Keratinocyte (primary cell): ENCODE measurements at regions not wholly inside any gene's neighbourhood (a gene's known extent, or its start where the extent isn't known, plus 50 kb on each side); places are given as distances from the start of the nearest gene placed in this dataset.

Source experiments
- DNase-seq: peaks from one replicate; pipeline ENCODE4 v3.0.0-alpha.2; 2011; ENCODE audit warnings: low read depth, missing footprints, low spot score
- FAIRE-seq: peaks from 2 replicates; lab custom pipeline; 2011; peaks lifted over from hg19 to GRCh38; lab: Jason Lieb, UNC
- H2AFZ ChIP-seq: 2 replicates; pipeline ENCODE4 v1.6.0; 2012; ENCODE audit warnings: low read length, control low read depth, inconsistent platforms; ENCODE audit not compliant: control insufficient read depth
- H3K27ac ChIP-seq: 2 replicates; pipeline ENCODE4 v1.5.1; 2011; ENCODE audit warnings: low read length; ENCODE audit not compliant: control insufficient read depth, insufficient read depth
- H3K27me3 ChIP-seq: 3 replicates; pipeline ENCODE4 v1.6.0; 2011; ENCODE audit warnings: low read length; ENCODE audit not compliant: control insufficient read depth, insufficient read depth; ENCODE audit errors: extremely low read depth
- H3K36me3 ChIP-seq, 2 experiments: 2 replicates in 1 of 2; 3 replicates in 1 of 2; pipeline ENCODE4 v1.5.1; 2011; ENCODE audit warnings: low read length in 2 of 2, mild to moderate bottlenecking in 1 of 2; ENCODE audit not compliant: control insufficient read depth in 2 of 2, insufficient read depth in 2 of 2; ENCODE audit errors: extremely low read depth in 1 of 2
- H3K4me1 ChIP-seq: 3 replicates; pipeline ENCODE4 v1.5.1; 2011; ENCODE audit warnings: low read length; ENCODE audit not compliant: control insufficient read depth, insufficient read depth; ENCODE audit errors: extremely low read depth
- H3K4me2 ChIP-seq: 3 replicates; pipeline ENCODE4 v1.6.0; 2011; ENCODE audit warnings: low read depth, low read length; ENCODE audit not compliant: control insufficient read depth, insufficient read depth; ENCODE audit errors: extremely low read depth
- H3K4me3 ChIP-seq, 3 experiments: fragments of 200-600 bp in 1 of 3; sonication (generic) in 1 of 3; 2 replicates in 2 of 3; 3 replicates in 1 of 3; pipeline ENCODE4 v1.5.1; 2011 to 2016; ENCODE audit warnings: low read length in 3 of 3, mild to moderate bottlenecking in 3 of 3, control low read depth in 2 of 3, inconsistent platforms in 1 of 3, low read depth in 1 of 3, mixed read lengths in 1 of 3, mixed run types in 1 of 3, moderate library complexity in 1 of 3; ENCODE audit not compliant: control insufficient read depth in 2 of 3, insufficient read depth in 2 of 3; ENCODE audit errors: extremely low read depth in 1 of 3
- H3K79me2 ChIP-seq: 2 replicates; pipeline ENCODE4 v1.6.0; 2012; ENCODE audit warnings: low read length; ENCODE audit not compliant: control insufficient read depth, insufficient read depth
- H3K9ac ChIP-seq: 3 replicates; pipeline ENCODE4 v1.6.0; 2011; ENCODE audit warnings: low read length; ENCODE audit not compliant: control insufficient read depth, insufficient read depth; ENCODE audit errors: extremely low read depth
- H3K9me1 ChIP-seq: 3 replicates; pipeline ENCODE4 v1.6.0; 2011; ENCODE audit warnings: low read length; ENCODE audit not compliant: control insufficient read depth, insufficient read depth; ENCODE audit errors: extremely low read depth
- H3K9me3 ChIP-seq: 2 replicates; pipeline ENCODE4 v1.5.1; 2012; ENCODE audit warnings: low read depth, low read length; ENCODE audit not compliant: control insufficient read depth
- H4K20me1 ChIP-seq: 3 replicates; pipeline ENCODE4 v1.6.0; 2011; ENCODE audit warnings: low read length; ENCODE audit not compliant: control insufficient read depth, insufficient read depth; ENCODE audit errors: extremely low read depth
- EZH2 ChIP-seq: IDR thresholded peaks from one replicate; pipeline ENCODE4 v1.6.1; 2012; ENCODE audit warnings: inconsistent platforms, mild to moderate bottlenecking, low read length, moderate library complexity
- dilution Hi-C: fragments of 300-500 bp; cut with MboI; formaldehyde crosslinking; loops from one replicate; pipeline ENCODE4 v1.7.0; 2020; ENCODE audit warnings: low sequenced_read_pairs; ENCODE audit not compliant: extremely low pct_ligation_motif_present
- TF ChIP-seq, protein P1 (sequence below), 3 experiments: IDR thresholded peaks in 1 of 3; conservative IDR thresholded peaks in 1 of 3; optimal IDR thresholded peaks in 1 of 3; 2 replicates in 2 of 3; 3 replicates in 1 of 3; pipeline versions ENCODE3 to v1.5.1; 2011; ENCODE audit warnings: low read length in 3 of 3, mild to moderate bottlenecking in 3 of 3, moderate library complexity in 2 of 3, control low read depth in 1 of 3, inconsistent platforms in 1 of 3; ENCODE audit not compliant: insufficient read depth in 2 of 3; ENCODE audit errors: extremely low read depth in 1 of 3

DNA sequence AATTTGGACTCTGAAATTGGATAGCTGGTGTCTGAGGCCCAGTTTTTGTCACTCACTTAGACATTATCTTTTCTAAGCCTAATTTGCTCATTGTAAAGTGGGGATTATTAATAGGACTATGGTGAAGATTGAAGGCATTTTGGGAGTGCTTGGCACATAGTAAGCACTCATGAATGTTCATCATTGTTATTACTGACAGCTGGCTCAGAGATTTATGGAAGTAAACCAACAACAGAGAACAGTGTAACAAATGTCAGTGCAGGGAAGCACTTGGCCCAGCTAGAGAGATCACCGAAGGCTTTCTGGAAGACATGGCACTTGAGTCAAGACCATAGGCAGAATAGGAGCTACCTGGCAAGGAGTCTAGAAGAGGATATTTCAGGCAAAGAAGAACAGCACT is 92.3 kb downstream of the RFC3 start:
- Histone ChIP-seq H3K27ac (no peak overlapping the region), H4K20me1 (no peaks in the 10 kb centered on the region), H3K9ac (no peak overlapping the region), H3K9me1 (no peaks in the 10 kb centered on the region), H3K4me2 (no peak overlapping the region), H3K9me3 (no peaks in the 10 kb centered on the region), H3K4me3 (no peak overlapping the region), H3K36me3 (no peaks in the 10 kb centered on the region), H2AFZ (peak overlapping the region; percentile 33), H3K4me1 (peaks cover 14% of the 10 kb centered on the region), H3K27me3 (no peaks in the 10 kb centered on the region), H3K79me2 (no peaks in the 10 kb centered on the region)
- TF ChIP-seq, protein P1, sequence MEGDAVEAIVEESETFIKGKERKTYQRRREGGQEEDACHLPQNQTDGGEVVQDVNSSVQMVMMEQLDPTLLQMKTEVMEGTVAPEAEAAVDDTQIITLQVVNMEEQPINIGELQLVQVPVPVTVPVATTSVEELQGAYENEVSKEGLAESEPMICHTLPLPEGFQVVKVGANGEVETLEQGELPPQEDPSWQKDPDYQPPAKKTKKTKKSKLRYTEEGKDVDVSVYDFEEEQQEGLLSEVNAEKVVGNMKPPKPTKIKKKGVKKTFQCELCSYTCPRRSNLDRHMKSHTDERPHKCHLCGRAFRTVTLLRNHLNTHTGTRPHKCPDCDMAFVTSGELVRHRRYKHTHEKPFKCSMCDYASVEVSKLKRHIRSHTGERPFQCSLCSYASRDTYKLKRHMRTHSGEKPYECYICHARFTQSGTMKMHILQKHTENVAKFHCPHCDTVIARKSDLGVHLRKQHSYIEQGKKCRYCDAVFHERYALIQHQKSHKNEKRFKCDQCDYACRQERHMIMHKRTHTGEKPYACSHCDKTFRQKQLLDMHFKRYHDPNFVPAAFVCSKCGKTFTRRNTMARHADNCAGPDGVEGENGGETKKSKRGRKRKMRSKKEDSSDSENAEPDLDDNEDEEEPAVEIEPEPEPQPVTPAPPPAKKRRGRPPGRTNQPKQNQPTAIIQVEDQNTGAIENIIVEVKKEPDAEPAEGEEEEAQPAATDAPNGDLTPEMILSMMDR (optimal IDR thresholded peaks at IDR 0.05 in 1 of 3, IDR thresholded peaks at IDR 0.05 in 1 of 3, conservative IDR thresholded peaks at IDR 0.05 in 1 of 3; ENCODE audit: extremely low read depth in 1 of 3, insufficient read depth in 2 of 3, low read length in 3 of 3), result no peak
- TF ChIP-seq EZH2, result no peak
- DNase-seq, result no peak
- dilution Hi-C loops, result no loop called here
- FAIRE-seq, result no peak

DNA sequence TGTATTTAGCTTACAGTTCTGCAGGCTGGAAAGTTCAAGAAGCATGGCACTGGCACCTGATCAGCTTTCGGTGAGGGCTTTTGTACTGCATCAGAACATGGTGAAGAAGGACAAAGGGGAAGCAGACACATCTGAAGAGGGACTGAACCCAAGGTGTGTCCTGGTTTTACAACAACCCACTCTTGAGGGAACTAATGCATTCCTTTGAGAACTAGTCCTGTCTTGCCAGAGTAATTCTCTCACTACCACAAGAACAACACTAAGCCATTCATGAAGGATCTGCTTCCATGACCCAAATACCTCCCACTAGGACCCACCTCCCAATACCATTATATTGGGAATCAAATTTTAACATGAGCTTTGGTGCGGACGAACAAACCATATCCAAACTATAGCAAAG is 93.6 kb downstream of the RFC3 start:
- H3K27ac ChIP-seq, result no peak overlapping the region
- H3K9me3 ChIP-seq, result no peaks in the 10 kb centered on the region
- no peaks in the 10 kb centered on the region for H4K20me1 ChIP-seq
- TF ChIP-seq EZH2, result no peak
- TF ChIP-seq, protein P1 (optimal IDR thresholded peaks at IDR 0.05 in 1 of 3, IDR thresholded peaks at IDR 0.05 in 1 of 3, conservative IDR thresholded peaks at IDR 0.05 in 1 of 3; ENCODE audit: extremely low read depth in 1 of 3, insufficient read depth in 2 of 3, low read length in 3 of 3), result no peak
- dilution Hi-C loops, result no loop called here
- H3K9me1 ChIP-seq, result no peaks in the 10 kb centered on the region
- H3K36me3 ChIP-seq, result no peaks in the 10 kb centered on the region
- peak; percentile 11 for DNase-seq
- no peaks in the 10 kb centered on the region for H3K27me3 ChIP-seq
- FAIRE-seq, result peak; percentile 88
- no peak overlapping the region for H3K9ac ChIP-seq
- H3K4me1 ChIP-seq, result peaks cover 14% of the 10 kb centered on the region
- peak overlapping the region; percentile 62 for H2AFZ ChIP-seq
- H3K79me2 ChIP-seq, result no peaks in the 10 kb centered on the region
- no peak overlapping the region for H3K4me3 ChIP-seq
- peak overlapping the region; percentile 5 for H3K4me2 ChIP-seq
